OCI-LY3 (cell line): ENCODE measurements at regions not wholly inside any gene's neighbourhood (a gene's known extent, or its start where the extent isn't known, plus 50 kb on each side); places are given as distances from the start of the nearest gene placed in this dataset.

ENCODE experiments used
- H2AFZ ChIP-seq: fragments of 200-600, 300-600 bp; shearing (Covaris generic); 2 replicates; pipeline ENCODE4 v1.6.0; 2014; ENCODE audit warnings: antibody characterized with exemption, low read depth, low read length
- H3K27ac ChIP-seq: fragments of 200-600, 300-600 bp; sonication (generic); 2 replicates; pipeline ENCODE4 v1.5.1; 2014; ENCODE audit warnings: mild to moderate bottlenecking, low read length, moderate library complexity, mixed read lengths
- H3K27me3 ChIP-seq: fragments of 200-600, 300-600 bp; sonication (generic); 2 replicates; pipeline ENCODE4 v1.6.1; 2014; ENCODE audit warnings: low read depth, low read length, mixed read lengths
- H3K36me3 ChIP-seq: fragments of 200-600, 300-600 bp; sonication (generic); replicated peaks from 2 replicates; pipeline ENCODE3; 2014; ENCODE audit warnings: low read depth, low read length, mixed read lengths
- H3K4me1 ChIP-seq: fragments of 300-600, 200-600 bp; sonication (generic); 2 replicates; pipeline ENCODE4 v1.6.1; 2014; ENCODE audit warnings: low read length, mixed read lengths
- H3K4me2 ChIP-seq: fragments of 200-600, 300-600 bp; sonication (generic); 2 replicates; pipeline ENCODE4 v1.6.1; 2014; ENCODE audit warnings: low read length, mixed read lengths
- H3K4me3 ChIP-seq: fragments of 300-600, 200-600 bp; sonication (generic); 2 replicates; pipeline ENCODE4 v1.5.1; 2014; ENCODE audit warnings: antibody characterized with exemption, mild to moderate bottlenecking, low read length, moderate library complexity
- H3K79me2 ChIP-seq: fragments of 300-600, 200-600 bp; shearing (Covaris generic); 2 replicates; pipeline ENCODE4 v1.6.1; 2014; ENCODE audit warnings: mild to moderate bottlenecking, low read length, mixed read lengths
- H3K9ac ChIP-seq: fragments of 300-600, 200-600 bp; shearing (Covaris generic); 2 replicates; pipeline ENCODE4 v1.6.0; 2014; ENCODE audit warnings: mild to moderate bottlenecking, low read length, moderate library complexity
- H3K9me3 ChIP-seq: fragments of 200-600, 300-600 bp; shearing (Covaris generic); 2 replicates; pipeline ENCODE4 v1.6.1; 2014; ENCODE audit warnings: low read length, mixed read lengths; ENCODE audit not compliant: insufficient read depth
- H4K20me1 ChIP-seq: fragments of 200-600, 300-600 bp; sonication (generic); 2 replicates; pipeline ENCODE4 v1.6.1; 2016; ENCODE audit warnings: low read length, mixed read lengths; ENCODE audit not compliant: insufficient read depth
- EZH2phosphoT487 ChIP-seq: fragments of 200-600 bp; shearing (Covaris generic); IDR thresholded peaks from 2 replicates; pipeline ENCODE4 v1.6.1; 2018; ENCODE audit warnings: antibody characterized with exemption, mixed run types, low read depth
- TF ChIP-seq, protein P1 (sequence below): fragments of 200-600, 300-600 bp; sonication (generic); IDR thresholded peaks from 2 replicates; pipeline ENCODE4 v1.5.1; 2014; ENCODE audit warnings: antibody characterized with exemption, low read length, low read depth

DNA sequence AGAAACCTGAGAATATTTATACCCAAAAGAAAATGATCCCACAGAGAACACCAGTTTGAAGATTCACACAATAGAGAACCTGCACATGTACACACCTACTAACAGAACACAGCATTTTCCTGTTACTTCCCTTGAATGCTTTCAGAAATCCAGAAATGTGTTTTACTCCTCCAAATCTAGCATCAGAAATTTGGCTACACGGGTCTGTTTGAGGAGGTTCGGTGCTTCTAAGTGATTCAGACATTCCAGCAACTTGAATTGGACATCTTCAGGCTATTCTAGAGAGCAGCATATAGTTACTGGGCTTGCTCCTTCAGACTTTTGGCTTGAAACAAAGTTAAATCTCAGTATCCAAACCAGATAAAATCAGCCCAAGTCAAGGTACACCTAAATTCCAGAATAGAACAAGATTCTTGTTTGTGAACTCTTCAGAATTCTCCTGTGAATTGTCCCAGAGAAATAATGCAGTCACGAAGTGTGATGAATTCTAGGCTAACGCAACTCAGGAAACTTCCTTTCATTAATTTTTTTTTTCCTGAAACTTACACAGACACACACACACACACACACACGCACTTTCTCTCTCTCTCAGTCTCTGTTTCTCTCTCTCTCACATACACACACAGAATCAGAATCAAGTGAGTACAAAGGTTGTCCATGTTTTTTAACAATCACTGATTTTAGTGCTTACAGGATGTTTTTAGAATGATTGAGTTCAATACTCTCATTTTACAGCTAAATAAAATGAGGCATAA lies 278.4 kb upstream of the SNX7 start:
- H4K20me1 ChIP-seq, result no peaks in the 10 kb centered on the region
- no peaks in the 10 kb centered on the region for H3K27me3 ChIP-seq
- H3K79me2 ChIP-seq, result no peaks in the 10 kb centered on the region
- H2AFZ ChIP-seq, result no peak overlapping the region
- TF ChIP-seq, protein P1, sequence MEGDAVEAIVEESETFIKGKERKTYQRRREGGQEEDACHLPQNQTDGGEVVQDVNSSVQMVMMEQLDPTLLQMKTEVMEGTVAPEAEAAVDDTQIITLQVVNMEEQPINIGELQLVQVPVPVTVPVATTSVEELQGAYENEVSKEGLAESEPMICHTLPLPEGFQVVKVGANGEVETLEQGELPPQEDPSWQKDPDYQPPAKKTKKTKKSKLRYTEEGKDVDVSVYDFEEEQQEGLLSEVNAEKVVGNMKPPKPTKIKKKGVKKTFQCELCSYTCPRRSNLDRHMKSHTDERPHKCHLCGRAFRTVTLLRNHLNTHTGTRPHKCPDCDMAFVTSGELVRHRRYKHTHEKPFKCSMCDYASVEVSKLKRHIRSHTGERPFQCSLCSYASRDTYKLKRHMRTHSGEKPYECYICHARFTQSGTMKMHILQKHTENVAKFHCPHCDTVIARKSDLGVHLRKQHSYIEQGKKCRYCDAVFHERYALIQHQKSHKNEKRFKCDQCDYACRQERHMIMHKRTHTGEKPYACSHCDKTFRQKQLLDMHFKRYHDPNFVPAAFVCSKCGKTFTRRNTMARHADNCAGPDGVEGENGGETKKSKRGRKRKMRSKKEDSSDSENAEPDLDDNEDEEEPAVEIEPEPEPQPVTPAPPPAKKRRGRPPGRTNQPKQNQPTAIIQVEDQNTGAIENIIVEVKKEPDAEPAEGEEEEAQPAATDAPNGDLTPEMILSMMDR, result no peak
- no peak for TF ChIP-seq EZH2phosphoT487
- H3K9ac ChIP-seq, result no peak overlapping the region
- no peak overlapping the region for H3K4me3 ChIP-seq
- H3K9me3 ChIP-seq, result no peaks in the 10 kb centered on the region
- H3K27ac ChIP-seq, result no peak overlapping the region
- H3K4me2 ChIP-seq, result no peak overlapping the region
- no peaks in the 10 kb centered on the region for H3K4me1 ChIP-seq
- H3K36me3 ChIP-seq, result no peaks in the 10 kb centered on the region

DNA sequence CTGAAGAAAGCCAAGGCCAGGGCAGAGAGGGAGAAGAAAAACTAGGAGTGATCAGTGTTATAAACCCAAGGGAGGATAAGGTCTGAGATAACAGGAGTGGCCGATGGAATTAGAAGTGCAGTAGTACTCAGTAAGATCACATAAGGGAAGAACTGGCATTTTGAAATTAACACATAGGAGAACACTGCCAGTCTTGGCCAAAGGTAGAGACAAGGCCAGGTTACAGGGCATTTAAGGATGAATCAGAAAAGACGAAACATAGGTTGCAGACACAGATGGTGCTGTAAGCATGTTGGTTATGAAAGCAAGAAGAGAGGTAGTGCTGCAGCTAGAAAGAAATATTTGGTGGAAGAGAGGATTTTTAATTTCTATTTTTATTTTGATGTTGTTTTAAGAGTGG lies 278.9 kb upstream of the SNX7 start:
- H4K20me1 ChIP-seq, result no peaks in the 10 kb centered on the region
- H3K9me3 ChIP-seq, result no peaks in the 10 kb centered on the region
- TF ChIP-seq EZH2phosphoT487, result no peak
- TF ChIP-seq, protein P1, result no peak
- H3K79me2 ChIP-seq, result no peaks in the 10 kb centered on the region
- no peak overlapping the region for H2AFZ ChIP-seq
- no peaks in the 10 kb centered on the region for H3K36me3 ChIP-seq
- H3K4me1 ChIP-seq, result no peaks in the 10 kb centered on the region
- no peak overlapping the region for H3K9ac ChIP-seq
- H3K27me3 ChIP-seq, result no peaks in the 10 kb centered on the region
- H3K27ac ChIP-seq, result no peak overlapping the region
- H3K4me2 ChIP-seq, result no peak overlapping the region
- H3K4me3 ChIP-seq, result no peak overlapping the region

DNA sequence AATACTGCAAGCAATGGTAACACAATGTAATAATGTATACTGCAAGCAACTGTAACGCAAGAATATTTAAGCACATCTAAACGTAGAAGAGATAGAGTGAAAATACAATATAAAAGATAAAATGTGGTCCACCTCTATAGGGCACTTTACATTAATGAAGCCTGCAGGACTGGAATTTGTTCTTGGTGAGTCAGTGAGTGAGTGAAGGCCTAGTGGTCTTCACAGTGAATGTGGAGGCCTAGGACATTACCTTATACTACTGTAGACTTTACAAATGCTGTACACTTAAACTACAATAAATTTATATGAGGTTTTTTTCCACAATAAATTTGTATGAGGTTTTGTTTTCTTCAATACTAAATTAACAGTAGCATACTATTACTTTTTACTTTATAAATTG lies 287.4 kb upstream of the SNX7 start:
- no peaks in the 10 kb centered on the region for H4K20me1 ChIP-seq
- no peak overlapping the region for H2AFZ ChIP-seq
- H3K27me3 ChIP-seq, result no peaks in the 10 kb centered on the region
- no peak overlapping the region for H3K4me2 ChIP-seq
- no peak overlapping the region for H3K9ac ChIP-seq
- H3K4me3 ChIP-seq, result no peak overlapping the region
- no peaks in the 10 kb centered on the region for H3K9me3 ChIP-seq
- no peaks in the 10 kb centered on the region for H3K36me3 ChIP-seq
- no peak for TF ChIP-seq EZH2phosphoT487
- TF ChIP-seq, protein P1, result no peak
- no peak overlapping the region for H3K27ac ChIP-seq
- H3K79me2 ChIP-seq, result no peaks in the 10 kb centered on the region
- H3K4me1 ChIP-seq, result no peaks in the 10 kb centered on the region

DNA sequence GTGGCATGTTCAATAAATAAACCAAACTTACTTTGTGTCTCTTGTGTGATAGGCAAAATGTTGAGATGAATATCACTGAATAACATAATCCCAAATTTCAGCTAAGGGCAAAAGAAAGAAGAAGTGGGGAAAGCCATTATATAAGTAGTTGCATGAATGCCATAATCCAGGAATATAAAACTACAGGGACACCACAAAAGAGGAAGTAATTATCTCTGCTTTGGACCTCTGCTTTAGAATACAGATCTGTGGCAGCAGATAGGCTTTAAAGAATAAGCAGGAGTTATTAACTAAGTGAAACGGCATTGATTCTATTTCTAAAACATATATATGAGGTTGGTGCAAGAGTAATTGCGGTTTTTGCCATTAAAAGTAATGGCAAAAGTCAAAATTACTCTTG lies 288.5 kb upstream of the SNX7 start:
- H3K4me1 ChIP-seq, result no peaks in the 10 kb centered on the region
- no peak overlapping the region for H3K4me2 ChIP-seq
- TF ChIP-seq EZH2phosphoT487, result no peak
- TF ChIP-seq, protein P1, result no peak
- H3K9me3 ChIP-seq, result no peaks in the 10 kb centered on the region
- H2AFZ ChIP-seq, result no peak overlapping the region
- H3K27me3 ChIP-seq, result no peaks in the 10 kb centered on the region
- H3K36me3 ChIP-seq, result no peaks in the 10 kb centered on the region
- no peak overlapping the region for H3K4me3 ChIP-seq
- H3K79me2 ChIP-seq, result no peaks in the 10 kb centered on the region
- H3K27ac ChIP-seq, result no peak overlapping the region
- H3K9ac ChIP-seq, result no peak overlapping the region
- no peaks in the 10 kb centered on the region for H4K20me1 ChIP-seq
